SU-DHL-6 (cell line): ENCODE measurements at regions not wholly inside any gene's neighbourhood (a gene's known extent, or its start where the extent isn't known, plus 50 kb on each side); places are given as distances from the start of the nearest gene placed in this dataset.

ENCODE experiments used
- H2AFZ ChIP-seq: fragments of 200-600 bp; sonication (generic); 2 replicates; pipeline ENCODE4 v1.6.1; 2014; ENCODE audit warnings: low read depth, mild to moderate bottlenecking, moderate library complexity, mixed read lengths, antibody characterized with exemption, low read length; ENCODE audit not compliant: severe bottlenecking
- H3F3A ChIP-seq: fragments of 200-600 bp; shearing (Covaris generic); 2 replicates; pipeline ENCODE4 v1.6.0; 2016; ENCODE audit warnings: antibody characterized with exemption, mild to moderate bottlenecking; ENCODE audit not compliant: insufficient read depth
- H3K27ac ChIP-seq: fragments of 200-600 bp; sonication (generic); 2 replicates; pipeline ENCODE4 v1.5.1; 2016; ENCODE audit warnings: low read depth, mild to moderate bottlenecking, low read length, moderate library complexity, mixed read lengths
- H3K27me3 ChIP-seq: fragments of 200-600 bp; sonication (generic), shearing (Covaris generic); 2 replicates; pipeline ENCODE4 v1.6.0; 2014; ENCODE audit warnings: mild to moderate bottlenecking, low read length
- H3K36me3 ChIP-seq: fragments of 200-600 bp; sonication (generic); 2 replicates; pipeline ENCODE4 v1.6.1; 2014; ENCODE audit warnings: mild to moderate bottlenecking, low read length, mixed read lengths
- H3K4me2 ChIP-seq: fragments of 300-600, 200-600 bp; shearing (Covaris generic), sonication (generic); 2 replicates; pipeline ENCODE4 v1.6.0; 2014; ENCODE audit warnings: low read length, low read depth, mild to moderate bottlenecking; ENCODE audit not compliant: poor library complexity, severe bottlenecking
- H3K4me3 ChIP-seq: fragments of 200-600 bp; sonication (generic); 2 replicates; pipeline ENCODE4 v1.5.1; 2014; ENCODE audit warnings: antibody characterized with exemption, low read length, mild to moderate bottlenecking, mixed read lengths; ENCODE audit not compliant: insufficient read depth, poor library complexity, severe bottlenecking
- H3K79me2 ChIP-seq: fragments of 200-600 bp; sonication (generic); 2 replicates; pipeline ENCODE4 v1.6.1; 2014; ENCODE audit warnings: mild to moderate bottlenecking, low read length, moderate library complexity; ENCODE audit not compliant: insufficient read depth
- H3K9ac ChIP-seq: fragments of 200-600 bp; sonication (generic); 2 replicates; pipeline ENCODE4 v1.7.0; 2014; ENCODE audit warnings: mild to moderate bottlenecking, low read length
- H3K9me2 ChIP-seq: fragments of 200-600 bp; sonication (generic); replicated peaks from 2 replicates; pipeline ENCODE4 v1.6.1; 2014; ENCODE audit warnings: low read length; ENCODE audit not compliant: insufficient read depth
- H3K9me3 ChIP-seq: fragments of 200-600 bp; sonication (generic); 2 replicates; pipeline ENCODE4 v1.6.1; 2014; ENCODE audit warnings: low read length, mixed read lengths; ENCODE audit not compliant: insufficient read depth
- H4K20me1 ChIP-seq: fragments of 200-600 bp; sonication (generic); 2 replicates; pipeline ENCODE4 v1.6.1; 2014; ENCODE audit warnings: low read depth, mild to moderate bottlenecking, antibody characterized with exemption, low read length, moderate library complexity, mixed read lengths
- CTCF ChIP-seq: fragments of 200-600 bp; sonication (generic); IDR thresholded peaks from one replicate; pipeline ENCODE4 v1.5.1; 2017; ENCODE audit warnings: antibody characterized with exemption, mild to moderate bottlenecking, low read length, moderate library complexity; ENCODE audit not compliant: insufficient read depth, poor library complexity, severe bottlenecking
- EZH2phosphoT487 ChIP-seq: fragments of 200-600 bp; sonication (generic), shearing (Covaris generic); conservative IDR thresholded peaks from 2 replicates; pipeline ENCODE4 v1.6.1; 2018; ENCODE audit warnings: mild to moderate bottlenecking, antibody characterized with exemption, low read length, moderate library complexity, mixed read lengths

- H3K9me2 ChIP-seq: no peaks in the 10 kb centered on the region
- no peaks in the 10 kb centered on the region for H3K9me3 ChIP-seq
- no peak overlapping the region for H3K9ac ChIP-seq
- H2AFZ ChIP-seq: no peak overlapping the region
- TF ChIP-seq CTCF (no peak), EZH2phosphoT487 (no peak)
- no peak overlapping the region for H3K4me2 ChIP-seq
- H3K79me2 ChIP-seq: no peaks in the 10 kb centered on the region
- no peaks in the 10 kb centered on the region for H3K27me3 ChIP-seq
- no peaks in the 10 kb centered on the region for H3K36me3 ChIP-seq
- no peak overlapping the region for H3K4me3 ChIP-seq
- no peak overlapping the region for H3K27ac ChIP-seq
- no peaks in the 10 kb centered on the region for H4K20me1 ChIP-seq
- H3F3A ChIP-seq: no peaks in the 10 kb centered on the region
Observed at GRCh38 chr9:75589497-75589896, 301.0 kb upstream of the PCSK5 start.

GRCh38 chr9:75591972-75592371 is 298.5 kb upstream of the PCSK5 start:
- H3K9ac ChIP-seq: no peak overlapping the region
- no peaks in the 10 kb centered on the region for H3K27me3 ChIP-seq
- H3F3A ChIP-seq: no peaks in the 10 kb centered on the region
- H3K79me2 ChIP-seq: no peaks in the 10 kb centered on the region
- no peaks in the 10 kb centered on the region for H4K20me1 ChIP-seq
- no peak overlapping the region for H3K27ac ChIP-seq
- H3K4me2 ChIP-seq: no peak overlapping the region
- no peak overlapping the region for H2AFZ ChIP-seq
- H3K36me3 ChIP-seq: no peaks in the 10 kb centered on the region
- H3K9me2 ChIP-seq: no peaks in the 10 kb centered on the region
- no peak overlapping the region for H3K4me3 ChIP-seq
- TF ChIP-seq CTCF: no peak
- no peak for TF ChIP-seq EZH2phosphoT487
- H3K9me3 ChIP-seq: no peaks in the 10 kb centered on the region

GRCh38 chr9:75592586-75592985 is 297.9 kb upstream of the PCSK5 start:
- H3K4me3 ChIP-seq: no peak overlapping the region
- no peak for TF ChIP-seq CTCF
- TF ChIP-seq EZH2phosphoT487: no peak

GRCh38 chr9:75593920-75594319 is 296.6 kb upstream of the PCSK5 start:
- H3K4me3 ChIP-seq: no peak overlapping the region

More at GRCh38 chr9:75592586-75592985, 297.9 kb upstream of the PCSK5 start:
- Histone ChIP-seq H3K9me3 (no peaks in the 10 kb centered on the region), H3K4me2 (no peak overlapping the region), H3K79me2 (no peaks in the 10 kb centered on the region), H3K27ac (no peak overlapping the region), H3K27me3 (no peaks in the 10 kb centered on the region), H2AFZ (no peak overlapping the region), H4K20me1 (no peaks in the 10 kb centered on the region), H3F3A (no peaks in the 10 kb centered on the region), H3K9me2 (no peaks in the 10 kb centered on the region), H3K9ac (no peak overlapping the region), H3K36me3 (no peaks in the 10 kb centered on the region)

More at GRCh38 chr9:75593920-75594319, 296.6 kb upstream of the PCSK5 start:
- Histone ChIP-seq H3K9me2 (no peaks in the 10 kb centered on the region), H3K9ac (no peak overlapping the region), H3K36me3 (no peaks in the 10 kb centered on the region), H3K4me2 (no peak overlapping the region), H3K79me2 (no peaks in the 10 kb centered on the region), H4K20me1 (no peaks in the 10 kb centered on the region), H3K27ac (no peak overlapping the region), H3K27me3 (no peaks in the 10 kb centered on the region), H3F3A (no peaks in the 10 kb centered on the region), H2AFZ (no peak overlapping the region), H3K9me3 (no peaks in the 10 kb centered on the region)
- TF ChIP-seq EZH2phosphoT487 (no peak), CTCF (no peak)
